ENCODE measurements at regions not wholly inside any gene's neighbourhood (a gene's known extent, or its start where the extent isn't known, plus 50 kb on each side); places are given as distances from the start of the nearest gene placed in this dataset.

DNA sequence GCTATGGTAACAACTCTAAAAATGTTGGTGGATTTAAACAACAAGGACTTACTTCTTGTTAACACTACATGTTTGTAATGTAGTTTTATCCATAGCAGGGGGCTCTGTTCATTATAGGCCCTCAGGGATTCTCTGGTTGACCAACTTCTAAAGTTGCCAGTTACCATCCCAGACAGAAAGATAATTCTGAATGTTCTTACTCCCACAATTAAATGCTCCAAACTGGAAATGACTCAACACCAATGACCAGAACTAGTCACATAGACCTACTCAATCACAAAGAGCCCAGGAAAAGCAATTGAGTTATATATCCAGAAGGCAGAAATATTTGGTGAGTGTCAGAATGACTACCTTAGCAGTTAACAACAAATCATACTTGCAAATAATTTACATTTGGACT is 199.3 kb upstream of the UMPS start:
- no TSS peak for BruUV-seq (replicated peaks)
- Histone ChIP-seq H3K27me3 (ENCODE audit: control insufficient read depth in 1 of 2, insufficient read depth in 2 of 2, low read length in 2 of 2) (peaks cover 2 to 21% of the 10 kb centered on the region in 2 experiments; a peak in 4 of 5 replicates), H3K36me3 (replicated peaks in 1 of 2; ENCODE audit: control insufficient read depth in 1 of 2, insufficient read depth in 2 of 2, low read length in 2 of 2) (no peaks in the 10 kb centered on the region), H3K9ac (ENCODE audit: insufficient read depth, low read depth, low read length) (no peak overlapping the region), H3K4me1 (ENCODE audit: insufficient read depth, low read length) (no peaks in the 10 kb centered on the region), H2AFZ (ENCODE audit: low read length) (no peak overlapping the region), H3K27ac (ENCODE audit: extremely low read length, insufficient read depth, low read length) (no peak overlapping the region), H4K20me1 (ENCODE audit: insufficient read depth, low read length) (no peaks in the 10 kb centered on the region), H3K9me3 (ENCODE audit: low read length) (no peaks in the 10 kb centered on the region), H3K4me2 (ENCODE audit: low read depth, low read length) (no peak overlapping the region), H3K4me3 (replicated peaks in 1 of 3; ENCODE audit: insufficient read depth in 1 of 3, low read depth in 2 of 3, low read length in 3 of 3) (no peak overlapping the region), H3K79me2 (ENCODE audit: insufficient read depth, low read length) (no peaks in the 10 kb centered on the region)
- DNase-seq (ENCODE audit: low spot score) (no peak), FAIRE-seq (no peak), ATAC-seq (no peak)
- CTCF ChIA-PET (ENCODE audit: low intra/inter-chr PET ratio, low total read pairs), result no interaction called here
- POLR2A ChIA-PET, result no interaction called here
- intact Hi-C loops (cut with micrococcal nuclease; ENCODE audit: unreplicated experiment), result no loop called here
- TF ChIP-seq ZNF280D (CRISPR knock-in tag; IDR thresholded peaks at IDR 0.05) (no peak), SMARCE1 (IDR thresholded peaks at IDR 0.05; ENCODE audit: borderline replicate concordance) (no peak), NRL (CRISPR knock-in tag; IDR thresholded peaks at IDR 0.05; ENCODE audit: borderline replicate concordance) (no peak), KMT2B (CRISPR knock-in tag; IDR thresholded peaks at IDR 0.05) (no peak), HMGXB3 (CRISPR knock-in tag; IDR thresholded peaks at IDR 0.05; ENCODE audit: borderline replicate concordance) (no peak), U2AF2 (IDR thresholded peaks at IDR 0.05; ENCODE audit: low read depth, low read length) (no peak), HNRNPUL1 (IDR thresholded peaks at IDR 0.05; ENCODE audit: low read depth, low read length) (no peak)
- TF ChIP-seq, protein P1, sequence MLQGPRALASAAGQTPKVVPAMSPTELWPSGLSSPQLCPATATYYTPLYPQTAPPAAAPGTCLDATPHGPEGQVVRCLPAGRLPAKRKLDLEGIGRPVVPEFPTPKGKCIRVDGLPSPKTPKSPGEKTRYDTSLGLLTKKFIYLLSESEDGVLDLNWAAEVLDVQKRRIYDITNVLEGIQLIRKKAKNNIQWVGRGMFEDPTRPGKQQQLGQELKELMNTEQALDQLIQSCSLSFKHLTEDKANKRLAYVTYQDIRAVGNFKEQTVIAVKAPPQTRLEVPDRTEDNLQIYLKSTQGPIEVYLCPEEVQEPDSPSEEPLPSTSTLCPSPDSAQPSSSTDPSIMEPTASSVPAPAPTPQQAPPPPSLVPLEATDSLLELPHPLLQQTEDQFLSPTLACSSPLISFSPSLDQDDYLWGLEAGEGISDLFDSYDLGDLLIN (CRISPR knock-in tag; IDR thresholded peaks at IDR 0.05; ENCODE audit: borderline replicate concordance), result no peak
- in situ Hi-C loops (cut with HindIII; ENCODE audit: extremely low pct_ligation_motif_present, low pct_unique_long_range_greater_than_20kb), result no loop called here

All from HepG2 (cell line).